ENCODE measurements at regions not wholly inside any gene's neighbourhood (a gene's known extent, or its start where the extent isn't known, plus 50 kb on each side); places are given as distances from the start of the nearest gene placed in this dataset.

DNA sequence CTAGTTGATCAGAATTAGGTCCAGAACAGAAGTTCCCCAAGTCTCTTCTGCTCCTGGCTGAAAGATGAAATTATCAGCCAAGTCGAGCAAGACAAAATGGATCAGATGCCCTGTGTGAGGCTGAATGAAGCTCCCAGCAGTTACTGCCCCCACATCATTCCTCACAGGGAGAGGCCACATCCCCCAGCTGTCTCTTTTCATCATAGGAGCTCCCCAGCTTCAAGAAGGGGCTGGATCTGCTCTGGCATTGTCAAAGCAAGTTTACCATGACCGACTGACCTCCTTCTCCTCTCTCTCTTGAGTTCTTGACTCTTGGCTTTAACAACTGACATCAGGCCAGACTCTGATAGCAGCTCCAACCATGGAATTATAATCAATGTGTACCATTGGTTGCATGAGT lies 133.3 kb upstream of the RAD23B start:
- Histone ChIP-seq H3K27me3 (ENCODE audit: insufficient read depth, low read length) (peaks cover 10% of the 10 kb centered on the region), H3K9me3 (ENCODE audit: low read depth, low read length) (no peaks in the 10 kb centered on the region), H3K4me3 (ENCODE audit: insufficient read depth, low read length) (no peak overlapping the region), H4K20me1 (ENCODE audit: insufficient read depth, low read length) (no peaks in the 10 kb centered on the region), H3K36me3 (ENCODE audit: insufficient read depth, low read length) (no peaks in the 10 kb centered on the region), H3K4me2 (ENCODE audit: insufficient read depth, low read length) (no peak overlapping the region), H3K4me1 (ENCODE audit: insufficient read depth, low read length) (no peaks in the 10 kb centered on the region), H2AFZ (ENCODE audit: low read length) (no peak overlapping the region), H3K79me2 (ENCODE audit: insufficient read depth, low read length) (no peaks in the 10 kb centered on the region), H3K27ac (ENCODE audit: low read depth, low read length) (no peak overlapping the region)
- DNase-seq (ENCODE audit: insufficient read length, low spot score, missing footprints): no peak
- TF ChIP-seq, protein P1, sequence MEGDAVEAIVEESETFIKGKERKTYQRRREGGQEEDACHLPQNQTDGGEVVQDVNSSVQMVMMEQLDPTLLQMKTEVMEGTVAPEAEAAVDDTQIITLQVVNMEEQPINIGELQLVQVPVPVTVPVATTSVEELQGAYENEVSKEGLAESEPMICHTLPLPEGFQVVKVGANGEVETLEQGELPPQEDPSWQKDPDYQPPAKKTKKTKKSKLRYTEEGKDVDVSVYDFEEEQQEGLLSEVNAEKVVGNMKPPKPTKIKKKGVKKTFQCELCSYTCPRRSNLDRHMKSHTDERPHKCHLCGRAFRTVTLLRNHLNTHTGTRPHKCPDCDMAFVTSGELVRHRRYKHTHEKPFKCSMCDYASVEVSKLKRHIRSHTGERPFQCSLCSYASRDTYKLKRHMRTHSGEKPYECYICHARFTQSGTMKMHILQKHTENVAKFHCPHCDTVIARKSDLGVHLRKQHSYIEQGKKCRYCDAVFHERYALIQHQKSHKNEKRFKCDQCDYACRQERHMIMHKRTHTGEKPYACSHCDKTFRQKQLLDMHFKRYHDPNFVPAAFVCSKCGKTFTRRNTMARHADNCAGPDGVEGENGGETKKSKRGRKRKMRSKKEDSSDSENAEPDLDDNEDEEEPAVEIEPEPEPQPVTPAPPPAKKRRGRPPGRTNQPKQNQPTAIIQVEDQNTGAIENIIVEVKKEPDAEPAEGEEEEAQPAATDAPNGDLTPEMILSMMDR (IDR thresholded peaks at IDR 0.05; ENCODE audit: extremely low read depth, low read depth, low read length): no peak

DNA sequence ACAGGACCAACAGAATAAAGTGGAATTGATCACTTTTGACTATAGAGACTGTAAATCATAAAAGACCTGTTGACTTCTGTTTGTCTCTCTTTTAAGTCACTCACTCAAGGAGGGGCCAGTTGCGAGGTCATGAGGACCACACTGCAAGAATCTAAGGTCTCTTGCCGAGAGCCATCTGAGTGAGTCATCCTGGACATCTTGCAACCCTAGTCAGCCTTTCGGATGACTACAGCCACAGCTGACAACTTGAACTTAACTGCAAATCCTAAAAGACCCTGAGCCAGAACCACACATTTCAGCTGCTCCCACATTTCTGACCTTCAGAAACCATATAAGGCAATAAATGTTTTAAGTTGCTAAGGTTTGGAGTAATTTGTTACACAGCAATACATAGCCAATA lies 129.7 kb upstream of the RAD23B start:
- no peak overlapping the region for H3K4me2 ChIP-seq (ENCODE audit: insufficient read depth, low read length)
- DNase-seq (ENCODE audit: insufficient read length, low spot score, missing footprints): no peak
- H3K79me2 ChIP-seq (ENCODE audit: insufficient read depth, low read length): no peaks in the 10 kb centered on the region
- H3K9me3 ChIP-seq (ENCODE audit: low read depth, low read length): no peaks in the 10 kb centered on the region
- H3K27ac ChIP-seq (ENCODE audit: low read depth, low read length): no peak overlapping the region
- no peaks in the 10 kb centered on the region for H4K20me1 ChIP-seq (ENCODE audit: insufficient read depth, low read length)
- H3K4me1 ChIP-seq (ENCODE audit: insufficient read depth, low read length): no peaks in the 10 kb centered on the region
- no peak overlapping the region for H2AFZ ChIP-seq (ENCODE audit: low read length)
- TF ChIP-seq, protein P1 (IDR thresholded peaks at IDR 0.05; ENCODE audit: extremely low read depth, low read depth, low read length): no peak
- peaks cover 12% of the 10 kb centered on the region for H3K27me3 ChIP-seq (ENCODE audit: insufficient read depth, low read length)
- no peak overlapping the region for H3K4me3 ChIP-seq (ENCODE audit: insufficient read depth, low read length)
- no peaks in the 10 kb centered on the region for H3K36me3 ChIP-seq (ENCODE audit: insufficient read depth, low read length)

DNA sequence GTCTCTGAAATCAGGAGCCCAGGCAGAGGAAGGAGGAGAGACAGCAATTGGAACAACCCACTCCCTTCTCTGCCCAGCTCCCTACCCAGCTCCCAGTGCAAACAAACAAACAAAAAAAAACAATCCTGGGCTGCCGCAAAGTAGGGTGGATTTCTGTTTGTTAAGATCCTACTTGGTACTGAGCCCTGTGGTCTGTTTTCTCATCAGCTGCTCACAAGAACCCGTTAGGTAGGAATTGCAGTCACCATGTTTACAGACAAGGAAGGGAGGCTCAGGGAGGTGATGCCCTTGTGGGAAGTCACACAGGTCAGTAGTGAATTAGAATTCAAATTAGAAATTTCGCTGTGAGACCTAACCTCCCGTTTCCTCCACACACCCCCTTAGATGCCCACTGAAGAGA lies 128.8 kb upstream of the RAD23B start:
- Histone ChIP-seq H3K4me2 (ENCODE audit: insufficient read depth, low read length) (no peak overlapping the region), H3K27me3 (ENCODE audit: insufficient read depth, low read length) (peaks cover 12% of the 10 kb centered on the region), H3K79me2 (ENCODE audit: insufficient read depth, low read length) (no peaks in the 10 kb centered on the region), H3K4me1 (ENCODE audit: insufficient read depth, low read length) (no peaks in the 10 kb centered on the region), H3K27ac (ENCODE audit: low read depth, low read length) (no peak overlapping the region), H4K20me1 (ENCODE audit: insufficient read depth, low read length) (no peaks in the 10 kb centered on the region), H2AFZ (ENCODE audit: low read length) (no peak overlapping the region), H3K9me3 (ENCODE audit: low read depth, low read length) (no peaks in the 10 kb centered on the region), H3K36me3 (ENCODE audit: insufficient read depth, low read length) (no peaks in the 10 kb centered on the region), H3K4me3 (ENCODE audit: insufficient read depth, low read length) (no peak overlapping the region)
- TF ChIP-seq, protein P1 (IDR thresholded peaks at IDR 0.05; ENCODE audit: extremely low read depth, low read depth, low read length): no peak
- DNase-seq (ENCODE audit: insufficient read length, low spot score, missing footprints): no peak

DNA sequence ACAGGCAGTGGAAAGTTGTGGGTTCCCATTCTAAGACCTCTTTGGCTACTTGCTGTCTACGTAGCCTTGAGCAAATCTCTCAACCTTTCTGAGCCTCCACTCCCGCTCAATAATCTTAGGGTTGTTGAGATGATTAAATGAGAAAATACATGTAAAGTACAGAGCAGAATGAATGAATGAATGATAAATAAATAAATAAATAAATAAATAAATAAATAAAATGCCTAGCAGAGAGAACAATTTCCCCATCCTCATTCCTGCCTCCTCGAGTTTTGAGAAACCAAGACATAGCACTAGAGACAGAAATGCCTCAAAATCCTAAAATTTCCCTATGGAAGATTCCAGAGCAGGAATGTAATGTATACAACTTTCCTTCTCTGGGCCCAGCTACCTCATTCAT lies 128.3 kb upstream of the RAD23B start:
- TF ChIP-seq, protein P1 (IDR thresholded peaks at IDR 0.05; ENCODE audit: extremely low read depth, low read depth, low read length): no peak
- H3K27me3 ChIP-seq (ENCODE audit: insufficient read depth, low read length): peaks cover 11% of the 10 kb centered on the region
- H3K9me3 ChIP-seq (ENCODE audit: low read depth, low read length): no peaks in the 10 kb centered on the region
- no peak overlapping the region for H2AFZ ChIP-seq (ENCODE audit: low read length)
- H3K4me2 ChIP-seq (ENCODE audit: insufficient read depth, low read length): no peak overlapping the region
- no peaks in the 10 kb centered on the region for H3K36me3 ChIP-seq (ENCODE audit: insufficient read depth, low read length)
- no peak for DNase-seq (ENCODE audit: insufficient read length, low spot score, missing footprints)
- no peak overlapping the region for H3K27ac ChIP-seq (ENCODE audit: low read depth, low read length)
- no peaks in the 10 kb centered on the region for H3K79me2 ChIP-seq (ENCODE audit: insufficient read depth, low read length)
- no peak overlapping the region for H3K4me3 ChIP-seq (ENCODE audit: insufficient read depth, low read length)
- no peaks in the 10 kb centered on the region for H3K4me1 ChIP-seq (ENCODE audit: insufficient read depth, low read length)
- H4K20me1 ChIP-seq (ENCODE audit: insufficient read depth, low read length): no peaks in the 10 kb centered on the region

Measured in osteoblast (primary cell).